NCI-H128 (cell line): ENCODE measurements at regions not wholly inside any gene's neighbourhood (a gene's known extent, or its start where the extent isn't known, plus 50 kb on each side); places are given as distances from the start of the nearest gene placed in this dataset.
"Not testable (repeated sequence)": the region's sequence is repeated elsewhere in the genome, so short reads cannot be mapped to it uniquely, and the experiment has no call there.

Experiments
- DNase-seq: peaks from one replicate; lab custom pipeline; 2025; ENCODE audit not compliant: unreplicated experiment; lab: John Stamatoyannopoulos, UW

DNA sequence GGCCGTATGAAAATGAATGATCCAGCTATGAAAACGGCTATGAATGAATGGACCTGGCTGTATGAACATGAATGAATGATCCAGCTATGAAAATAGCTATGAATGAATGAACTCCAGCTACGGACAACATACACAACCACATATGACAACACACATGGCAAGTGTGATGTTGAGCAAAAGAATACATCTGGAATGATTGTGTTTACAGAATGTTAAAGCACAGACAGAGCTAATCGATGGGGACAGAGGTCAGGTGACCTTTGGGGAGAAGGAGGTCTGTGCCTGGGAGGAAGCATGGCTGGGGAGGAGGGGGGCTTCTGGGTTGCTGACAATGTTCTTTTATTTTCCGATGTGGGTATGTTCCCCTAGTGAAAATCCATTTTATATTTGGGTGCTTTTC lies 174.0 kb upstream of the WSCD1 start:
- DNase-seq, result no peak

DNA sequence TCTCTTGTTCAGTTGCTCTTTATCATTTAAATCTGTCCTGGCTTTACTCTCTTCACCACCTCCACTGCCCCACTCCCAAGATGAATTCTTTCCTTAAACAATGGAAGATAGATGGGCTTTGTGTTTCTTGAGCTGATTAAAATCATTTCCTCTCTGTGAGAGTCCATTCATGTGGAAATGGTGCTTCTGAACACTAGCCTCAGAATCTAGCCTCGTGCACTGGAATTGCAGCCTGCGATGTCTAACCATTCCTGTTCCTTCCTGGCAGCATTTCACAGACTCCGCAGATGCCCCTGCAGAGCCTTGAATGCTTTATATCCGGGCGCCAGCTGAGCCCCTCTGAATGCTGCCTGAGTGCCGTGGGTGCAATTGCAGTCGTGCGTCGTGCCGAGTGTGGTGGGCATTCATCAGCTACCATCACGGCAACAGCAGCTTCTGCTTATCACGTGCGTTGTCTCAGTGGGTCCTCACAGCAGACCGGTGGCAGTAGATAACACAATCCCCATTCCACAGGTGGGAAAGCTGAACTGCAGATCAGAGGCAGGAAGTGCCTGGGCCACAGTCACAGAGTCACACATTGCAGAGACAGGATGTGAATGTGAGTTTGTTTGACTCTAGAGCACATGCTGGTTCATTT lies 172.8 kb upstream of the WSCD1 start:
- DNase-seq, result no peak

DNA sequence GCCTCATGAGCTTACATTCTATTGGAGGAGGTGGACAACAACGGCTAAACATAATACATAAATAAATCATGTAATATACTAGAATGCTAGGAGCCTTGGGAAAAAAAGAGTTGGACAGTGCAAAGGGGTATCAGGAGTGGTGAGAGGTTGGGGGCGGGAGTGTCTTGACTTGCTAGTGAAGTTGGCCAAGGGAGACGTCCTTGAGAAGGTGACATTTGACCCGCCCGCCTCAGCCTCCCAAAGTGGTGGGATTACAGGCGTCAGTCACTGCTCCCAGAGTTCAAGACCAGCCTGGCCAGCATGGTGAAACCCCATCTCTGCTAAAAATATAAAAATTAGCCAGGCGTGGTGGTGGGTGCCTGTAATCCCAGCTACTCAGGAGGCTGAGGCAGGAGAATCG lies 172.2 kb upstream of the WSCD1 start:
- DNase-seq, result not testable (repeated sequence)

DNA sequence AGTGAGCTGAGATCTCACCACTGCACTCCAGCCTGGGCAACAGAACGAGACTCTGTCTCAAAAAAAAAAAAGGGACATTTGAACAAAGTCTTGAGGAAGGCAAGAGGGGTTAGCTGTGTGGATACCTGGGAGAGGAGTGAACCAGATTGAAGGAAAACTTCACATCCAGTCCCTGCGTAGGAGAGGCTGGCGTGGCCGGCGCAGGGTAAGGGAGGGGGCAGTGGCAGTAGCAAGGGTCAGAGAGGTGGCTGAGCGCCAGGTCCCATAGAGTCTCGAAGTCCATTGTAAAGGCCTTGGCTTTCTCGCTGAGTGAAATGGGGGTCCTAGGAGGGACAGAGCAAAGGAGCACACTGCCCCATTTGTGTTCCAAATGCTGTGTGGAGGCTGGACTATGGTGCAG lies 171.8 kb upstream of the WSCD1 start:
- no peak for DNase-seq

DNA sequence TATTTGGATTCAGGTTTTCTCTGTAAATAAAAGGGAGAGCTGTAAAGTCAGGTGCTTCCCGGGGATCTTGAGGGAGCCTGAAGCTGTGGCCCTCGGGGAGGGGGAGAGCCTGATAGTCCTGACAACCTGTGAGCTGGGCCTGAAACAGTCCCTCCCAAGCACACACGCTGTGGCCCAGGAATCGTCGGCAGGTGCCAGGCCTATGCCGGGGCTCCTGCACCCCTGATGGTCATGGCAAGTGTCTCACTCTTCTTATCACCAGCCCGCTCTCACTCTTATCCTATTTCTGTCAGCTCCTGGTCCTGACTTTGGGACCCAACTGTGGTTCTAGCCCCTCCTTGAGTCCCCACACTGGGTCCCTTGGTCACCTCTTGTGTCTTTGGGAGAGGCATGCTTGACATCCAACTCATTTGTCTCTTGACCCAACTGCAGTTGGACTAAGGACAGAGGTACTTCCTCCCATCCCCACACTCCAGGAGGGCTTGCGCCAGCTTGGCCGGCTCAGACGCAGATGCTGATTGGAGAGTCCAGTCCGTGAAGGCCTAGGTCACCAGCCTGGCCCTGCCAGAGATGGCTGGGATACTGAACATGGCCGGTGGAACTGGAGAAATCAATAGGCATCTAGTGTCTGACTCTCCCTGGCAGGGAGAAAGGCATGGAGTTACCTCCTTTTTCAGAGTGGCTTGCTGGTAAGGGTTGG lies 170.5 kb upstream of the WSCD1 start:
- no peak for DNase-seq

DNA sequence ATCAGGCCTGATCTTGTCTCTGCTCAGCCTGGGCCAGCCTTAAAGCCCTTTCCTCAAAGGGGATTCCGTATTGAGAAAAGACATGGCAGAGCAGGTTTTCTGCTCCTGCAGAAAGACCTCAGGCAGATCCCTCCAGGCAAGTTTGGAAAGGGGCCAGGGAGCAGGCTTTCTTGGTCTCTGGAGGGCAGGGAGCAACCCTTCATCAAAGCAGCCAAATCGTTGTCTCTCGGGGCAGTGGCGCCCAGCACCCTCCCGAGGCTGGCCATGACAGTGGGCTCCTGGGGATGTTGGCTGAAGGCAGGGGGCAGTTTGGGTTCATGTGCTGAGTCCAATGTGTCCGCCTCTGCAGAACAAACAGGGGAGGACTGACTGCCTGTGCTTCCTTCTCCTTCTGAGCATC lies 168.4 kb upstream of the WSCD1 start:
- no peak for DNase-seq

DNA sequence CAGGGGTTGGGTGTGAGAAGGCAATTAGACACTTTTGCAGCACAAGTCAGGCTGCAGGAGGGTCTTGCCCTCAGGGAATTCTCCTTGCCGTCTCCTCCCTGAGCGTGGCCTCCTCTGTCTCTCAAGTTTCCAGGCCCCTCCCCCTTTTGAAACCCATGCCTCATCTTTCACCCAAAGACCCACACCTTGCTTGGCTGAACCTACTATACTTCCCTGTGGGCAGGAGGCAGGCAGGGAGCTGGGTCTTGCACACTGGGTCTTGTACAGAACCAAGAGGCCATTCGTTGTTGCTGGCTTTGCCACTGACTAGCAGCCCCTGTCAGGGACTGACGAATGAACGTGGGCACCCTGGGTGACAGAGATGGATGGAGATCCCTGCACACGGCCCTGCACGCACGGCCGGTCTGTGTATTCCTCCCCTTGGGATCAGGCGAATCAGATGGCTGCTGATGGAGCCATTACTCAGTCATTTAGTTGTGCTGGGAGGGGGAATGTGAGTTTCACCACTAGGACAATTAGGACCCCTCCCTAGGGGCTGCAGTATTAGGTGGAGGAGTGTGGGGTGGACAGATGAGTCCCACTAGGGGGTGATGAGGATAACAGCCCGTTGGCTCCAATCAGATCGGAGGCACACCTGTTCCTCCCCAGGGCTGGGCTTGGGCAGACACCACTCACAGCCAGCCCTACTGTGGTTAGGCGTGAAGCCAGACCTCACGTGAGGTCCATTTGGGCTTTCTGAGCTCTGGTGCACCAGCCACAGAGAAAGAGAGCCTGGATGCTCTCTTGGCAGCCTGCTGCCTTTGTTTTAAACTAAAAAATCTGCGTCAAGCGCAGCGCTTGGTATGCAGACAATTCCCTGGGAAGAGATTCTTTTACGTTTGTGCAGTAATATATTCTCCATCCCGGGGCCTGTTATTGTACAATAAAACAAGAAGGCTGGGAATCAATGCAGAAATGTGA lies 167.7 kb upstream of the WSCD1 start:
- no peak for DNase-seq

DNA sequence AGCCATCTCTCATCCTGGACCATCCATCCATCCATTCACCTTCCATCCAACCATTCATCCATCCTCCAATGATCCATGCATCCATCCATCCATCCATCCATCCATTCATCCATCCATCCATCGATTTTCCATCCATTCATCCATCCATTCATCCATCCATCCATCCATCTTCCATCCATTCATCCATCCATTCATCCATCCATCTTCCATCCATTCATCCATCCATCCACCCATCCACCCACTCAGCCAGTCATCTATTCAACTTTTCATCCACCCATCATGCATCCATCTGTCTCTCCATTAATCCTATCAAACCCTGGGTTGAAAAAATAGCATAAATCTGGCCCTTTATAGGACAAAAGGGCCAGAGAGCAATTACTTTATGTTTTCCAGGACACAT lies 158.3 kb upstream of the WSCD1 start:
- no peak for DNase-seq

DNA sequence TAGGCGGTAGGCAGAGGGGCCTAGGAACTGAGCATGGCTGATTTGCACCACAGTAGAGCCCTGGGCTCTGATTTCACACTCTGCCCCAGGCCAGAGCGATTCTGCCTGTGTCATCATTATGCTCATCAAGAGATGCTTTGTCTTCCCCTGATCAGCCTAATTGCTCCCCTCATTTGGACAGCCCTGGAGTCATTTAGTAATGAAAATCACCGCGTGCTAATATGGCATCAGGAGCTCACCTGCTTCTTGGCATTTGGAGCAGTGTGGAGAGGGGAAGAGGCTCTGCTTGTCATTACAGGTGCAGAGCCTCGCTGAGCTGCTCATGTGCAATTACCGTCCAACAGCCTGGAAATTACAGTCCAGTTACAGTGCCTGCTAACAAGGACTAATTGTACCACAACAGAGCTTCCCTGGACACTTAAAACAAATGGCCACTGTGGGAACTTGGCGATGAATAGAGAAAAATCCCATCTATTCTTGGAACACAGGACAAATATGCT lies 157.1 kb upstream of the WSCD1 start:
- no peak for DNase-seq

DNA sequence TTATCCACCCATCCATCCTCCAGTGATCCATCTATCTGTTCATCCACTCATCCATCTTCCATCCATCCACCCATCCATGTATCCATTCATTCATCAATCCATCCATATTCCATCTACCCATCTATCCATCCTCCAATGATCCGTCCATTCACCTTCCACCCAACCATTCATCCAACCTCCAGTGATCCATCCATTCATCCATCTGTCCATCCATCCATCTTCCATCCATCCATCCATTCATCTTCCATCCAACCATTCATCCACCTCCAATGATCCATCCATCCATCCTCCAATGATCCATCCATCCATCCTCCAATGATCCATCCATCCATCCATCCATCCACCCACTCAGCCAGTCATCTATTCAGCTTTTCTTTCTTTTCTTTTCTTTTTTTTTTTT lies 156.5 kb upstream of the WSCD1 start:
- DNase-seq, result no peak

DNA sequence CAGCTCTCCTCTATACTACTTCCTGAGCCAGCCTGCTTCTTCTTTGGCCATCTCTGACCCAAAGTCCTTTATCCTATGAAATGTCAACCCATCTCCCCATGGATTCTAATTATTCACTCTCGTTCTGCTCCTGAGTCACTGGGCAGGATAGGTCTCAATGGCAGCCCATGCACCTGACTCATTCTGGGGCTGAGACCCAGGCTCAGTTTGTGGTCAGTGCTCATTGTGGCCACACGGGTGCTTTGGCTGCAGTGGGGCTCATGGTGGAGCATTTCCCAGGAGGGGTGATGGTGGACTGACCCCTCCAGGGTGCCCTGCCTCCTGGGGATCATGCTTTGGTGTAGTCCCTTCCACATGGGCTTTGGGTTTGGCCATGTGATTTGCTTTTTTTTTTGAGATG lies 154.8 kb upstream of the WSCD1 start:
- no peak for DNase-seq

DNA sequence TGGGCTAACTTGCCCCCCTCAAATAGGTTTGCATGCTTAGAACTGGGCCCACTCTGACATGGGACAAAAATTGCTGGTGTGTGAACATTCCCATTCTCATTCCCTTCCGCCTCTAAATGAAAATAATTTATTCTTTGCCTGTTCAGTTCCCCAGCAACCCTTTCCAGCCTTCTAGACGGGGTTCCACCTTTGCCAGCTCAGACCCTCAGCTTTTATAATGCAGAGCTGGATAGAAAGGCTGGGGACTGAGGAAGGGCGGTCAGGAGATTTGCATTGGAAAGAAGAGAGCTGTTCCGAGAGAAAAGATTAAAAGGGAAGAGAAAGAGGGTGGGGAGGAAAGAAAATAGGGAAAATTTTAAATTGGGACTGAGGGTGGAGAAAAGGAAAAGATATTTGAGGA lies 151.1 kb upstream of the WSCD1 start:
- no peak for DNase-seq

DNA sequence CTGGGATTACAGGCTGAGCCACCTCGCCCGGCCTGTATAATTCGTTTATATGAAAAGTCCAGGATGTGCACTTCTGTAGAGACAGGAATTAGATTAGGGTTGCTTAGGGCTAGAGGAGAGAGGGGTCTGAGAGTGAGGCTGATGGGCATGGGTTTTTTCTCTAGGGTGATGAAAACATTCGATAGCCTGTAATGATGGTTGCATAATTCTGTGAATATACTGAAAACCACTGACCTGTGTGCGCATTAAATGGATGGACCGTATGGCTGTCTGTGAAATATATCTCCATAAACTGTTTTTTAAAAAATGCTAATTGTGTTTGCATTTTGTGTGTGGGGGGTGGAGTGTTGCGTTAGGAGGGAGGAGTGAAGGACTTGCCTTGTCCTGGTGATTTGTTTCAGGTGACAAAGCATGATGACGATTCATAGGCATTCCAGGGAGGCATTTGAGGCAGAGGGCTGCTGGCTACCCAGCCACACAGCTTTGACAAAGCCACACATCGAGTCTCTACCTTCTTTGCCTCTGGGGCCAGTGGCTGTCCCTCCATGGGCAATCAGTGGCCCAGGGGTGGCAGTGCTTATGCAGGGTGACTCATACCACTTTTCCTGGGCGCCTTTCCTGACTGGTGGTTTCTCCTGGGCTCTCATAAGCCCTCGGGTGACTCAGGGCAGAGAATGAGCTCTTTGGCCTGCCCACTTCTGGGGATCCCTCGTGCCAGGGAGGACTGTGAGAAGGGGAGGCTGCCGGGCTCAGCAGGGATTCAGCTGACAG lies 148.5 kb upstream of the WSCD1 start:
- DNase-seq, result no peak

DNA sequence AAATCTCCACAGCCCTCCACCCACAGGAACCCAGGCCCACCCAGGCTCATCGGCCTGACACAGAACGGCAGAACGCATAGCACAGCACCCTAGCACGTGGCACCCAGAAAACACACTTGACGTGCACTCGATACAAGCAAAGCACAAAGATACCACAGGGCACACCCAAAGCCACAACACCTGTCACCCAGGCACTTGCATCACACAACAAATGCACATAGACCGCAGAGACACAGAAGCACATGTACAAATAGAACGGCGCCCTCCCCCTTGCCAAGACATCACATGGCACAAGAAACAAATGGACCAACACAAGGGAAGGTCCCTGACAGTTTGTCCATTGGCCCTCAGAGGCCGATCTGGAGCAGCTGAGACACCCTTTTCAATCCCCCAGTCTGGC lies 147.7 kb upstream of the WSCD1 start:
- no peak for DNase-seq

DNA sequence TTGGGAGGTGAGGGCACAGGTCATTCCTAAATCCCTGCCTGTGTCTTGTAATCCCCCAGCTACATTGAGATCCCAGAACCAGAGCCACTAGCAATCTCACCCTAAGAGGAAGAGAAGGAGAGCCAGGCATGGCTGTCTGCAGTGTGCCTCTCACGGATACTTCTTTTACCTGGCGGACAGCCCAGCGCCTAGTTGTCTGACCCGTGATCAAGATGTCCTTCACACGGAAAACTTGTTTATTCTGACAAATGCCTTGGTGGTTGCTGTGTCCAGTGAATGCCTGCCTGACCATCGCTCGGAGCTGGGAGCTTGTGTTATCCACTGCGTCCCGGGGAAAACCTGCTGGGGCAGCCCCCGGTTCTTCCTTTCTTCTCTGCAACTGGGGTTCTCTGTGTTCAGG lies 140.5 kb upstream of the WSCD1 start:
- DNase-seq, result no peak

DNA sequence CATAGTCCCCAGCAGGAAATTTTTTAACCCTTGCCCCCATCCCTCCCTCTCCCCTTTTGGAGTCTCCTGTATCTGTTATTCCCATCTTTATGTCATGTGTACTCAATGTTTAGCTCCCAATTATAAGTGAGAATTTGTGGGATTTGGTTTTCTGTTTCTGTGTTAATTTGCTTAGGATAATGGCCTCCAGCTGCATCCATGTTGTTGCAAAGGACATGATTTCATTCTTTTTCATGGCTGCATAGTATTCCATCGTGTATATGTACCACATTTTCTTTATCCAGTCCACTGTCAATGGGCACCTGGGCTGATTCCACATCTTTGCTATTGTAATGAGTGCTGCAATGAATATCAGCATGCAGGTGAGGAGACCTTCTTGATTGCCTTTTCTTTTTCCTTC lies 139.6 kb upstream of the WSCD1 start:
- DNase-seq, result not testable (repeated sequence)

DNA sequence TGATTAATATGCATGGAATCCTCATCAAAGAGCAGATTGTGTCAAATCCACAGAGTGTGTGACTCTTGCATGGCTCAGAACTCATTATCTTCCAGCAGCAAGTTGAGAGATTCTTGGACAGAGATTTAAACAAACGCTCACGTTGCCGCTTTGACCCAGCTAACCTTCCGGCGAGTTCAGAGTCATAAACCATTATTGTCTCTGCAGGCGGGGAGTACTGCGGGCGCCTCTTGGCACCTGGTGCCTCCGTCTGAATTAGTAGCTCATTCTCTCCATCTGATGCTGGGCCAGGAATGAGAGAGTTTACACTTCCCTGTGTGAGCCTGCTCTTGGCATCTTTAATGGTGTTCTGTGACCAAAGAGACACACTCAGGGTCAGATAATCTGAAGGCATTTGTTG lies 138.6 kb upstream of the WSCD1 start:
- DNase-seq, result no peak

DNA sequence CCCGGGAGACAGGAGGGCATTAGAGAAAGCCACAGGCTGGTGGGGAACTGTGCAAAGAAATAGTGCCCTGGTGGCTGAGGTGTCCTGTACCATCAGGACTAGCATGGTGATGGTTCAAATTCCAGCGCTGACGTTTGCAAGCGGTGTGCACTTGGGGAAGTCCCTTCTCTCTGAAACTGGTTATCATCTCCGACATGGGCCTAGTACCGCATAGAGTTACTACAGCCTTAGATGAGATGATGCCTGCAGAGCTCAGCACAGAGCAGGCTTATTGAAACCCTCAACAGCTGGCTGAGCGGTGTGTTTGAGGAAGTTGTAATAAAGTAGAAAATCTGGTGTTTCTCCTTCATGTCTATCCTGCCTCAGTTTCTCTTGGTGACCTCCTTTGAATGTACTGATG lies 136.7 kb upstream of the WSCD1 start:
- no peak for DNase-seq

DNA sequence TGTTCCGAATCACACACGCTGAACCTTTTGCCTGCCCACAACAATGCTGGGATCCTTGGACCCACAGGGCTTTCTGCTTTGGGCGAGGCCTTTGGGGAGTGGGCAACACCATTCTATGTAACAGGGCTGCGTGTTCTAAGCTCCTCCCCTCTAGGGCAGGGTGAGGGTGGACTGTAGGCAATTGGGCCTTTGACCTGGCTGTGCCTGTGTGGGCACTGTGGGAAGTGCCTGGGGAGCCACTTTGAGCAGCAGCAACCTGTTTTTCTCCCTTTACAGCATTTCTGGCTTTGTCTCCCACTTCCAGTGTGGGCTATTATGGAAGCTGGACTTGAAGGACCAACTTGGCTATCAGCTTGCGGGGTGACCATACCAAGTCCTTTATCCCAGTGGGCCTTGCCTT lies 128.9 kb upstream of the WSCD1 start:
- no peak for DNase-seq

DNA sequence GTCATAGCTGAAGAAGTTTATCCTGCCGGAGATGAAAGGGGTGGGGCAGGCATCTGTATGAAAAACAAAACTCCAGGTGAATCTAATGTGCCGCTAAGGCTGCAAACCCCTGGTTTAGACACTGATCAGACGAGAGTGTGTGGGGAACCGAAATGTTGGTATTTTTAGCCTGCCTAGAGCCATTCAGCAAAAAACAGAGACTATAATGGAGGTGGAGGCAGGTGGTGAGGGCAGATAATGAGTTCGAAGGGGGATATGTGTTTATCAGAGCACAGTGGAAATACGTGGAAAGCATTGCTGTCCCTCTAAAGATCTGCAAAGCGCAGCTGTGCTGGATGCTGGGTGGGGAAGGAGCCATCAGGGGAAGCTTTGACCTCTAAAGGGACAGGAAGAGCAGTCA lies 127.5 kb upstream of the WSCD1 start:
- DNase-seq, result no peak

DNA sequence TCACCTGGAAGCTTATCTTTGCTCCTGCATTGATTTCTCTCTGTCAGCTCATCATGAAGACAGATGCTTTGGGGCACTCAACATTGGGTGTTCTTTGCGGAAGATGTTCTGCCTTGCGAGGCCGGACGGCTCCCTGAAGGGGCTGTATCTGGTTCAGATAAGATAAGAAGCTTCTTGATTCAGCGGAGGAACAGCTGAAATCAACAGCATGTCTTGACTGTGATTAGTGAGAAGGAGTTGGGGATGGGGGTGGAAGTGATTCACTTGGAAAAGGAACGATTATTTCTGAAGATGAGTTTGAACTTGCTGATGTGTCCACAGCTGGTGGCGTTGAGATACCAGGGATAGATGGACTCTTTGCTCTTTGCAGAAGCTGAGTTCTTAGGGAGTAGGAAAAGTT lies 126.9 kb upstream of the WSCD1 start:
- DNase-seq, result no peak
